Retinal pigment epithelial cell (primary cell): ENCODE measurements at regions not wholly inside any gene's neighbourhood (a gene's known extent, or its start where the extent isn't known, plus 50 kb on each side); places are given as distances from the start of the nearest gene placed in this dataset.

Experiments
- DNase-seq: peaks from one replicate; pipeline ENCODE4 v3.0.0-alpha.2; 2010; ENCODE audit warnings: low read depth
- H3K4me3 ChIP-seq: 2 replicates; pipeline ENCODE4 v1.5.1; 2011; ENCODE audit warnings: mild to moderate bottlenecking, low read length, control low read depth, moderate library complexity
- CTCF ChIP-seq: conservative IDR thresholded peaks from 2 replicates; pipeline ENCODE4 v1.5.1; 2011; ENCODE audit warnings: low read depth, low read length, control low read depth, inconsistent platforms

GRCh38 chr1:193513032-193513431 lies 326.6 kb upstream of the B3GALT2 start:
- TF ChIP-seq CTCF, result no peak
- H3K4me3 ChIP-seq, result no peak overlapping the region
- no peak for DNase-seq

GRCh38 chr1:193504920-193505319 lies 318.5 kb upstream of the B3GALT2 start:
- no peak for DNase-seq
- no peak overlapping the region for H3K4me3 ChIP-seq
- no peak for TF ChIP-seq CTCF

- no peak overlapping the region for H3K4me3 ChIP-seq
- TF ChIP-seq CTCF, result no peak
- no peak for DNase-seq
These were observed 311.8 kb upstream of the B3GALT2 start for GRCh38 chr1:193498088-193498655.

GRCh38 chr1:193494368-193494767 lies 308.0 kb upstream of the B3GALT2 start:
- TF ChIP-seq CTCF, result no peak
- H3K4me3 ChIP-seq, result no peak overlapping the region
- DNase-seq, result no peak

GRCh38 chr1:193489191-193489590 lies 302.8 kb upstream of the B3GALT2 start:
- H3K4me3 ChIP-seq, result no peak overlapping the region
- DNase-seq, result no peak
- no peak for TF ChIP-seq CTCF

- no peak for DNase-seq
- no peak overlapping the region for H3K4me3 ChIP-seq
- no peak for TF ChIP-seq CTCF
These were observed 301.3 kb upstream of the B3GALT2 start for GRCh38 chr1:193487722-193488121.

GRCh38 chr1:193486671-193487229 lies 300.3 kb upstream of the B3GALT2 start:
- no peak for DNase-seq
- TF ChIP-seq CTCF, result no peak
- no peak overlapping the region for H3K4me3 ChIP-seq
